Liver (tissue), 7 donors: ENCODE measurements at regions not wholly inside any gene's neighbourhood (a gene's known extent, or its start where the extent isn't known, plus 50 kb on each side); places are given as distances from the start of the nearest gene placed in this dataset.

ENCODE experiments used
- DNase-seq: peaks from one replicate; pipeline ENCODE4 v3.0.0-alpha.2; 2017; ENCODE audit warnings: low spot score
- H3K27ac ChIP-seq, 2 donors: one replicate each; pipeline ENCODE4 v1.7.0; 2013; ENCODE audit warnings: inconsistent platforms in 2 of 2, low read length in 2 of 2, control low read depth in 1 of 2, low read depth in 1 of 2, mild to moderate bottlenecking in 1 of 2
- H3K27me3 ChIP-seq, 4 donors: one replicate each; pipeline versions ENCODE4 v1.6.1 to v1.7.0; 2013; ENCODE audit warnings: low read length in 3 of 4, inconsistent platforms in 1 of 4, mild to moderate bottlenecking in 1 of 4, moderate library complexity in 1 of 4; ENCODE audit not compliant: control insufficient read depth in 4 of 4, insufficient read depth in 4 of 4
- H3K36me3 ChIP-seq, 4 donors: one replicate each; pipeline versions ENCODE4 v1.6.1 to v1.7.0; 2013; ENCODE audit warnings: low read length in 3 of 4, mild to moderate bottlenecking in 3 of 4, low read depth in 1 of 4, moderate library complexity in 1 of 4; ENCODE audit not compliant: control insufficient read depth in 4 of 4, insufficient read depth in 3 of 4
- H3K4me1 ChIP-seq, 4 donors: one replicate each; pipeline versions ENCODE4 v1.6.1 to v1.7.0; 2013; ENCODE audit warnings: low read length in 3 of 4, mild to moderate bottlenecking in 3 of 4, moderate library complexity in 1 of 4; ENCODE audit not compliant: control insufficient read depth in 4 of 4, insufficient read depth in 4 of 4
- H3K4me3 ChIP-seq, 3 donors: one replicate each; pipeline versions ENCODE4 v1.6.1 to v1.7.0; 2013; ENCODE audit warnings: low read length in 3 of 3, control low read depth in 1 of 3, low read depth in 1 of 3, mild to moderate bottlenecking in 1 of 3
- H3K9ac ChIP-seq, 2 donors: one replicate each; pipeline ENCODE4 v1.7.0; 2013; ENCODE audit warnings: low read length in 2 of 2, mild to moderate bottlenecking in 2 of 2, moderate library complexity in 2 of 2, control low read depth in 1 of 2, low read depth in 1 of 2
- H3K9me3 ChIP-seq, 4 donors: one replicate each; pipeline versions ENCODE4 v1.6.1 to v1.7.0; 2013; ENCODE audit warnings: low read length in 3 of 4; ENCODE audit not compliant: control insufficient read depth in 4 of 4
- EGR1 ChIP-seq, 2 donors: IDR thresholded peaks; 2 replicates each; pipeline ENCODE4 v1.6.1; 2016 to 2018; ENCODE audit warnings: antibody characterized with exemption in 2 of 2, low read depth in 2 of 2
- FOXA1 ChIP-seq: IDR thresholded peaks from 2 replicates; pipeline ENCODE4 v1.6.1; 2016; ENCODE audit warnings: antibody characterized with exemption
- FOXA2 ChIP-seq: IDR thresholded peaks from 2 replicates; pipeline ENCODE4 v1.6.1; 2016; ENCODE audit warnings: antibody characterized with exemption
- HNF4A ChIP-seq, 2 donors: conservative IDR thresholded peaks; 2 replicates each; pipeline ENCODE4 v1.6.1; 2016; ENCODE audit warnings: antibody characterized with exemption in 2 of 2, mild to moderate bottlenecking in 2 of 2
- HNF4G ChIP-seq: IDR thresholded peaks from 2 replicates; pipeline ENCODE4 v1.6.1; 2016; ENCODE audit warnings: antibody characterized with exemption
- JUND ChIP-seq, 2 donors: IDR thresholded peaks; 2 replicates each; pipeline ENCODE4 v1.6.1; 2016; ENCODE audit warnings: antibody characterized with exemption in 2 of 2
- RXRA ChIP-seq, 2 donors: IDR thresholded peaks; 2 replicates each; pipeline ENCODE4 v1.6.1; 2017 to 2018; ENCODE audit warnings: antibody characterized with exemption in 2 of 2, mild to moderate bottlenecking in 1 of 2
- SP1 ChIP-seq: IDR thresholded peaks from 2 replicates; pipeline ENCODE4 v1.6.1; 2018; ENCODE audit warnings: antibody characterized with exemption, mild to moderate bottlenecking
- YY1 ChIP-seq: IDR thresholded peaks from 2 replicates; pipeline ENCODE4 v1.6.1; 2016; ENCODE audit warnings: antibody characterized with exemption, mild to moderate bottlenecking
- ZBTB33 ChIP-seq: IDR thresholded peaks from 2 replicates; pipeline ENCODE4 v1.6.1; 2016; ENCODE audit warnings: antibody characterized with exemption
- WGBS: extraction: QIAGEN DNeasy Blood & Tissue Kit; methylation state at CpG from one replicate; pipeline ENCODE4 v1.1.7; 2013; 5-methylcytosine and 5-hydroxymethylcytosine counted together
- TF ChIP-seq, protein P1 (sequence below): IDR thresholded peaks from 2 replicates; pipeline ENCODE4 v1.6.1; 2016; ENCODE audit warnings: antibody characterized with exemption
- donor health status: healthy.
- donor health status: healthy.
- donor health status: healthy.
- donor health status: healthy.

DNA sequence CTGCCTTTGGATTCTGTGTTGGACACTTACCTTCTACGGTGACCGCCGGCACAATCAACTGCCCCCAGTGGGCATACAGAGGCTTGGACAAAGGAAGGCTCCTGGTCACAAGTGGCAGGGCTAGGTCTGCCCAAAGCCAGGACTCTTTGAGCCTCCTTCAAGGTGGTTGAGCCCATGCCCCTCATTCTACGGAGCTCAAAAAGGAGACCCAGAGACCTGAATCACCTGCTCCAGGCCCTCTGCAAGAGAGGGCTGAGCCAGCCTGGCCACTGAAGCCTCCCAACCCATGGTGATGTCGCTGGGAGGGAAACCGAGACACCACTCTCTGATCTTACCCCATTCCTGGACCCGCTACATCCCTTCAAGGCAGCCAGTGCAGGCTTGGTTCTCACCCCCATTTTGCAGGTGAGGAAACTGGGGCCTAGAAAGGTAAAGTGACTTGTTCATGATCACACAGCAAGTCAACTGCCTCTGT, 87.9 kb downstream of the INHBB start:
- no peak for TF ChIP-seq RXRA (IDR thresholded peaks at IDR 0.05)
- no peak for TF ChIP-seq FOXA2
- TF ChIP-seq HNF4G = no peak
- no peak for TF ChIP-seq EGR1 (IDR thresholded peaks at IDR 0.05; ENCODE audit: low read depth in 2 of 2)
- no peak for TF ChIP-seq SP1
- TF ChIP-seq FOXA1 = no peak
- 97% methylated on average over 7 of the region's 7 CpGs for WGBS

GRCh38 chr2:120434492-120435308, 88.8 kb downstream of the INHBB start:
- no peaks in the 10 kb centered on the region for H3K9me3 ChIP-seq
- peak; percentile 30 for DNase-seq
- no peaks in the 10 kb centered on the region for H3K36me3 ChIP-seq
- WGBS = 84% methylated on average over 22 of the region's 22 CpGs
- TF ChIP-seq, protein P1, sequence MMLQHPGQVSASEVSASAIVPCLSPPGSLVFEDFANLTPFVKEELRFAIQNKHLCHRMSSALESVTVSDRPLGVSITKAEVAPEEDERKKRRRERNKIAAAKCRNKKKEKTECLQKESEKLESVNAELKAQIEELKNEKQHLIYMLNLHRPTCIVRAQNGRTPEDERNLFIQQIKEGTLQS = no peak
- no peak for TF ChIP-seq HNF4A (conservative IDR thresholded peaks at IDR 0.05)
- H3K4me3 ChIP-seq = no peak overlapping the region
- no peaks in the 10 kb centered on the region for H3K27me3 ChIP-seq
- H3K4me1 ChIP-seq = no peaks in the 10 kb centered on the region
- no peak overlapping the region for H3K27ac ChIP-seq
- H3K9ac ChIP-seq = no peak overlapping the region

More for the DNA sequence above, 87.9 kb downstream of the INHBB start:
- Histone ChIP-seq H3K9me3 (no peaks in the 10 kb centered on the region), H3K27ac (no peak overlapping the region), H3K4me3 (no peak overlapping the region), H3K27me3 (no peaks in the 10 kb centered on the region), H3K4me1 (no peaks in the 10 kb centered on the region), H3K9ac (no peak overlapping the region), H3K36me3 (no peaks in the 10 kb centered on the region)
- peak; percentile 12 for DNase-seq

DNA sequence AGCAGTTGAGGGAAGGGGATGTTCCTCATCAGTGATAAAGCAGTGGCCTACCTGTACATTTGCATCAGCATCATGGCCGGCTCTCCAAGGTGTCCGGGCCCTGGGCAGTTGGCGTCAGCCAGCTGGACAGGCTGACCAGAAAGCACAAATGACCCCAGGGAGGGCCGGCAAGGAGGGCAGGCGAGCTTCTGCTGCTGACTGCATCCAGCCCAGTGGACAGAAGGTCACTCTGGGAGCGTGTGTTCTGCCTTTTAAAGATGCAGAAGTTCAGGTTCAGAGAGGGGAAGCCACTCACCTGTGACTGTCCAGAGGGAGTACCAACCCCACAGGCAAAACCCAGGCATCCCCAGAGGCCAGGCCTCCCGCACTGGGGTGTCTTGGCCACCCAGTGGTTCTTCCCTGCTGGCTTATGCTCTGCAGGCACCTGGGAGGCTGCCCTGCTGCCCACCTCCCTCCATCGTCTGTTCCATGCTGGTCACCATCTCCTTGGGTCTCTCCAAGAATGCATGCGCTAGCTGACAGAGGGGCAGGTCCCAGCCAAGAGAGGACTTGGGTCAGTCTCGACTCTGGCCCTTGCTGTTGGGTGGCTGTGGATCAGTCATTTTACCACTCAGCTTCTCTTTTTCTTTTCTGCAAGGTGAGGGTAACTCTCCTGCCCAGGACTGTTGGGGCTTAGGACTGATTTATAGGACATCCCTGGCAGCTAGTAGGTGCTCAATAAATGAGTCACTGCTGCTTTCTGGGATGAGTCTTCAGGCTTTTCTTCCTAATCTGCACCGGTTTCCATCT, 89.9 kb downstream of the INHBB start:
- DNase-seq = no peak
- TF ChIP-seq ZBTB33 (no peak), YY1 (no peak), FOXA2 (no peak), JUND (IDR thresholded peaks at IDR 0.05) (no peak)
- no peak overlapping the region for H3K4me3 ChIP-seq
- no peak overlapping the region for H3K9ac ChIP-seq
- no peaks in the 10 kb centered on the region for H3K9me3 ChIP-seq
- no peak overlapping the region for H3K27ac ChIP-seq
- no peaks in the 10 kb centered on the region for H3K36me3 ChIP-seq
- H3K4me1 ChIP-seq = no peaks in the 10 kb centered on the region
- 92% methylated on average over 11 of the region's 11 CpGs for WGBS
- H3K27me3 ChIP-seq = no peaks in the 10 kb centered on the region
